Lower leg skin (tissue), 3 donors: ENCODE measurements at regions not wholly inside any gene's neighbourhood (a gene's known extent, or its start where the extent isn't known, plus 50 kb on each side); places are given as distances from the start of the nearest gene placed in this dataset.

Experiments used
- POLR2A ChIP-seq, 2 donors: fragments of 450-650 bp; IDR thresholded peaks; one replicate each; pipeline ENCODE4 v1.6.1; 2016 to 2017; ENCODE audit warnings: antibody characterized with exemption in 2 of 2, mild to moderate bottlenecking in 1 of 2, moderate library complexity in 1 of 2
- TF ChIP-seq, protein P1 (sequence below), 3 donors: fragments of 450-650 bp; IDR thresholded peaks; one replicate each; pipeline ENCODE4 v1.5.1; 2016; ENCODE audit warnings: antibody characterized with exemption in 3 of 3, mild to moderate bottlenecking in 3 of 3, moderate library complexity in 2 of 3

DNA sequence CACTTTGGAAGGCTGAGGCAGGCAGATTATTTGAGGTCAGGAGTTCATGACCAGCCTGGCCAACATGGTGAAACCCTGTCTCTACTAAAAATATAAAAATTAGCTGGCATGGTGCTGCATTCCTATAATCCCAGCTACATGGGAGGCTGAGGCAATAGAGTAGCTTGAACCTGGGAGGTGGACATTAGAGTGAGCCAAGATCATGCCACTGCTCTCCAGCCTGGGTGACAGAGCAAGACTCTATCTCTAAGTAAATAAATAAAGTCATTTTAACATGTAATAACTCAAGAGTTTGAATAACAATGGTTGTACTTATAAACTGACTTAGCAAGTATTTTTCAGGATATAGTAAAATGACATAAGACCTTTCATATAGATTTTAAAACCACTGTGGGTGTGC, 169.3 kb upstream of the FN1 start:
- TF ChIP-seq, protein P1, sequence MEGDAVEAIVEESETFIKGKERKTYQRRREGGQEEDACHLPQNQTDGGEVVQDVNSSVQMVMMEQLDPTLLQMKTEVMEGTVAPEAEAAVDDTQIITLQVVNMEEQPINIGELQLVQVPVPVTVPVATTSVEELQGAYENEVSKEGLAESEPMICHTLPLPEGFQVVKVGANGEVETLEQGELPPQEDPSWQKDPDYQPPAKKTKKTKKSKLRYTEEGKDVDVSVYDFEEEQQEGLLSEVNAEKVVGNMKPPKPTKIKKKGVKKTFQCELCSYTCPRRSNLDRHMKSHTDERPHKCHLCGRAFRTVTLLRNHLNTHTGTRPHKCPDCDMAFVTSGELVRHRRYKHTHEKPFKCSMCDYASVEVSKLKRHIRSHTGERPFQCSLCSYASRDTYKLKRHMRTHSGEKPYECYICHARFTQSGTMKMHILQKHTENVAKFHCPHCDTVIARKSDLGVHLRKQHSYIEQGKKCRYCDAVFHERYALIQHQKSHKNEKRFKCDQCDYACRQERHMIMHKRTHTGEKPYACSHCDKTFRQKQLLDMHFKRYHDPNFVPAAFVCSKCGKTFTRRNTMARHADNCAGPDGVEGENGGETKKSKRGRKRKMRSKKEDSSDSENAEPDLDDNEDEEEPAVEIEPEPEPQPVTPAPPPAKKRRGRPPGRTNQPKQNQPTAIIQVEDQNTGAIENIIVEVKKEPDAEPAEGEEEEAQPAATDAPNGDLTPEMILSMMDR (IDR thresholded peaks at IDR 0.05) = no peak
- TF ChIP-seq POLR2A (IDR thresholded peaks at IDR 0.05) = no peak
